Thoracic aorta (tissue), 2 donors: ENCODE measurements at regions not wholly inside any gene's neighbourhood (a gene's known extent, or its start where the extent isn't known, plus 50 kb on each side); places are given as distances from the start of the nearest gene placed in this dataset.

ENCODE experiments used
- ATAC-seq: fragments of 150-250 bp; one replicate; pipeline ENCODE4 v1.8.0; 2017; ENCODE audit warnings: low read depth; ENCODE audit not compliant: insufficient number of reproducible peaks, low FRiP score
- DNase-seq: peaks from one replicate; pipeline ENCODE4 v3.0.0-alpha.2; 2020; ENCODE audit warnings: low spot score
- H3K27ac ChIP-seq, 2 donors: fragments of 200-600 bp; sonication (generic); 1 replicate in 1 of 2; 2 replicates in 1 of 2; pipeline ENCODE4 v1.5.1; 2016; ENCODE audit warnings: mild to moderate bottlenecking in 2 of 2, moderate library complexity in 2 of 2
- H3K27me3 ChIP-seq: fragments of 200-600 bp; sonication (generic); replicated peaks from 2 replicates; pipeline ENCODE4 v1.6.0; 2016; ENCODE audit warnings: mild to moderate bottlenecking; ENCODE audit not compliant: insufficient read depth
- H3K36me3 ChIP-seq: fragments of 200-600 bp; sonication (generic); one replicate; pipeline ENCODE4 v1.5.1; 2016
- H3K4me1 ChIP-seq, 2 donors: fragments of 200-600 bp; sonication (generic); 1 replicate in 1 of 2; 2 replicates in 1 of 2; pipeline versions ENCODE4 v1.5.1 to v1.6.0; 2016; ENCODE audit warnings: low read depth in 2 of 2, mild to moderate bottlenecking in 1 of 2; ENCODE audit not compliant: control insufficient read depth in 1 of 2
- H3K4me3 ChIP-seq: fragments of 200-600 bp; sonication (generic); 2 replicates; pipeline ENCODE4 v1.5.1; 2016; ENCODE audit warnings: mild to moderate bottlenecking
- H3K9me3 ChIP-seq: fragments of 200-600 bp; sonication (generic); 2 replicates; pipeline ENCODE4 v1.5.1; 2016
- CTCF ChIP-seq: fragments of 200-600 bp; sonication (generic); IDR thresholded peaks from one replicate; pipeline ENCODE4 v1.5.1; 2019; ENCODE audit warnings: antibody characterized with exemption

GRCh38 chr21:15421441-15421881, 308.3 kb upstream of the USP25 start:
- no peak for TF ChIP-seq CTCF
- Histone ChIP-seq H3K4me1 (no peaks in the 10 kb centered on the region), H3K36me3 (no peaks in the 10 kb centered on the region), H3K4me3 (no peak overlapping the region), H3K27me3 (no peaks in the 10 kb centered on the region), H3K27ac (no peak overlapping the region), H3K9me3 (no peaks in the 10 kb centered on the region)
- DNase-seq (no peak), ATAC-seq (no peak)

- no peaks in the 10 kb centered on the region for H3K36me3 ChIP-seq
- H3K27me3 ChIP-seq, result no peaks in the 10 kb centered on the region
- no peak for ATAC-seq
- H3K4me3 ChIP-seq, result no peak overlapping the region
- no peak overlapping the region for H3K27ac ChIP-seq
- no peaks in the 10 kb centered on the region for H3K4me1 ChIP-seq
- TF ChIP-seq CTCF, result no peak
- DNase-seq, result no peak
- H3K9me3 ChIP-seq, result no peaks in the 10 kb centered on the region
Observed at GRCh38 chr21:15421947-15422346, 307.8 kb upstream of the USP25 start.

DNA sequence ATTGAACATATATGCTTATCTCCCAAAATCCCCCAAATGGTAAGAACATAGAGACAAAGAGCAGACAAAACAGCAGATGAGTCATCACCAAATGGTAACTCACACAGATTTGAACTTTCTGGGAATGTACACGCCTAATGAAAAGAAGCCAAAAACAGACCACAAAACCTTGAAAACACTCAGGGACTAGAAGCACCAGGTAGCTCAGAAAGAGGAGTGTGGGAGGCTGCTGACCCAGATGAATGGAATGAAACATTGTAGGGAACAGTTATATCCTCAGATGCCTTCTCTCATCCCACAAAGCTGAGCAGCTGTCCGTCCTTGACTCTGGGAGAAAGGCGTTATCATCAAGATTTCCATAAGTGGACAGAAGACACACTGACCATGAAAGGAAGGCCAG, 307.0 kb upstream of the USP25 start:
- H3K4me1 ChIP-seq, result no peaks in the 10 kb centered on the region
- no peaks in the 10 kb centered on the region for H3K36me3 ChIP-seq
- TF ChIP-seq CTCF, result no peak
- H3K27ac ChIP-seq, result no peak overlapping the region
- DNase-seq (no peak), ATAC-seq (no peak)
- H3K4me3 ChIP-seq, result no peak overlapping the region
- no peaks in the 10 kb centered on the region for H3K9me3 ChIP-seq
- H3K27me3 ChIP-seq, result no peaks in the 10 kb centered on the region

DNA sequence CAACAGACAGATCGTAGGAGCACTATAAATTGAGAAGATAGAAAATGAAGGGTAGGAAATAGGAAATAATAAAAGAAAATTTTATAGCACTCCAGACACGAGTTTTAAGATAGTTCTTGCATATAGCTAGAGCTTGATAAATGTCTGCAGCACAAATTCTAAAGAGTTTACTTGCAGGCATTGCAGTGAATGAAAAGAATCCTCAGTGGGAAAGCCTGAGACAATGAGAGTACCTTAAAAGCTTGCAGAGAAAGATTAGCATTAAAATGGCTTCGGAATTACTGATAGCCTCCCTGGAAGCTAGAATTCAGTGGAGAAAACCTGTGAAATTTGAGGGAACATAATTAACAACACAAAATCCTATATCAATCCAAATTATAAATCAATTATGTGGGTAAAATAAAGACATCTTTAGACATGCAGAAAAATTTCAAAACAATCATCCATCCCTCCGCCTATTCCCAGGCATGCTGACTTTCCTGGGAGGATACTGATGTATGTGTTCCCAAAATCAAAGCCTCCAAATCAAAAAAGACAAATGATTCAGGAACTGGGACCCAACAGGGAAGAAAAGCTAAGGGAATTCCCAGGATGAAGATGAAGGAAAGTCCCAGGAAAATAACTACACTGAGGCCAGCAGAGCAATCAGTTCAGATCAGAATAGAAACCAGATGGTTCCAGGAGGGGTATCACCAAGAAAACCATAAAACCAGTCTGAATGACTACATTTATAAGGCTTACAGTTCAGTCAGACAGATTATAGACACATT, 305.9 kb upstream of the USP25 start:
- no peaks in the 10 kb centered on the region for H3K4me1 ChIP-seq
- no peaks in the 10 kb centered on the region for H3K27me3 ChIP-seq
- H3K36me3 ChIP-seq, result no peaks in the 10 kb centered on the region
- no peak overlapping the region for H3K27ac ChIP-seq
- no peak for TF ChIP-seq CTCF
- H3K4me3 ChIP-seq, result no peak overlapping the region
- ATAC-seq (no peak), DNase-seq (no peak)
- H3K9me3 ChIP-seq, result no peaks in the 10 kb centered on the region

DNA sequence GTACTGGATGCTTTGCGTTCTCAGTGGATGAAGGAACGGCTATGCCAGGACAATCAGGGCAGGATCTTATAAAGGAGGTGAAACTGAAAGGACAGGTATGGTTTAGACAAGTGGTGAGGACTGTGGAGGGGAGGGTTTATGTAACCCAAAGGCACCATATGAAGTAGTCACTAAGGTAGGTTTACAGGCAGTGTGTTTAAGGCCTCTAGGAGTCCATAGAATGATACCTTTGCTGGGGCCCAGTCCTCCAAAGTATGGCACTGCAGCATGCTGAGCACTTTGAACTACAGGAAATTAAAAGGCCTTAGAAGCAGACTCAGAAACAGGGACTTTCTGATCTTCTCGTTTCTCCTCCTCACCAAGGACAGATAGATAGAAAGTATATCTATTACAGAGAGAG, 304.7 kb upstream of the USP25 start:
- ATAC-seq, result no peak

More for the DNA sequence above, 304.7 kb upstream of the USP25 start:
- Histone ChIP-seq H3K4me3 (no peak overlapping the region), H3K36me3 (no peaks in the 10 kb centered on the region), H3K27me3 (no peaks in the 10 kb centered on the region), H3K27ac (no peak overlapping the region), H3K4me1 (no peaks in the 10 kb centered on the region), H3K9me3 (no peaks in the 10 kb centered on the region)
- no peak for TF ChIP-seq CTCF
- no peak for DNase-seq
